GM21737 (cell line): ENCODE measurements at regions not wholly inside any gene's neighbourhood (a gene's known extent, or its start where the extent isn't known, plus 50 kb on each side); places are given as distances from the start of the nearest gene placed in this dataset.

Experiments used
- ATAC-seq: cut with Tn5 transposase; IDR thresholded peaks from one replicate; pipeline ENCODE4 v1.9.1; 2021; ENCODE audit warnings: mild to moderate bottlenecking, moderate library complexity; ENCODE audit not compliant: unreplicated experiment

GRCh38 chr3:117235304-117235703 is 525.7 kb downstream of the TUSC7 start:
- no peak for ATAC-seq

- no peak for ATAC-seq
Observed at GRCh38 chr3:117238806-117239205, 529.2 kb downstream of the TUSC7 start.

- ATAC-seq = no peak
Observed at GRCh38 chr3:117243657-117244056, 534.1 kb downstream of the TUSC7 start.

- ATAC-seq = no peak
Observed at GRCh38 chr3:117246771-117247555, 537.4 kb downstream of the TUSC7 start.

GRCh38 chr3:117248153-117248552 is 538.6 kb downstream of the TUSC7 start:
- ATAC-seq = no peak

GRCh38 chr3:117252208-117252607 is 542.6 kb downstream of the TUSC7 start:
- no peak for ATAC-seq

- no peak for ATAC-seq
Observed at GRCh38 chr3:117252651-117253050, 543.1 kb downstream of the TUSC7 start.

GRCh38 chr3:117253636-117254035 is 544.1 kb downstream of the TUSC7 start:
- ATAC-seq = no peak

- no peak for ATAC-seq
Observed at GRCh38 chr3:117254985-117255384, 545.4 kb downstream of the TUSC7 start.

- ATAC-seq = no peak
Observed at GRCh38 chr3:117255736-117256135, 546.2 kb downstream of the TUSC7 start.

GRCh38 chr3:117261983-117262421 is 552.4 kb downstream of the TUSC7 start:
- ATAC-seq = no peak

GRCh38 chr3:117263270-117263669 is 553.7 kb downstream of the TUSC7 start:
- ATAC-seq = no peak

- ATAC-seq = no peak
Observed at GRCh38 chr3:117263745-117264144, 554.2 kb downstream of the TUSC7 start.

- no peak for ATAC-seq
Observed at GRCh38 chr3:117264204-117264994, 554.8 kb downstream of the TUSC7 start.

- no peak for ATAC-seq
Observed at GRCh38 chr3:117266806-117267205, 557.2 kb downstream of the TUSC7 start.

- no peak for ATAC-seq
Observed at GRCh38 chr3:117268318-117268717, 558.7 kb downstream of the TUSC7 start.

- ATAC-seq = no peak
Observed at GRCh38 chr3:117272274-117272673, 562.7 kb downstream of the TUSC7 start.

GRCh38 chr3:117272876-117273523 is 563.4 kb downstream of the TUSC7 start:
- ATAC-seq = no peak

- ATAC-seq = no peak
Observed at GRCh38 chr3:117277816-117278215, 568.2 kb downstream of the TUSC7 start.

GRCh38 chr3:117278424-117279190 is 569.0 kb downstream of the TUSC7 start:
- peak; percentile 98 for ATAC-seq

GRCh38 chr3:117281371-117281770 is 571.8 kb downstream of the TUSC7 start:
- ATAC-seq = no peak
